ENCODE measurements at regions not wholly inside any gene's neighbourhood (a gene's known extent, or its start where the extent isn't known, plus 50 kb on each side); places are given as distances from the start of the nearest gene placed in this dataset.

- TF ChIP-seq SPI1 (IDR thresholded peaks at IDR 0.05; ENCODE audit: low read depth, low read length): no peak
- TF ChIP-seq PAX5 (IDR thresholded peaks at IDR 0.05; ENCODE audit: insufficient read depth, low read length, severe bottlenecking): no peak
- no peak for TF ChIP-seq POU2F2 (IDR thresholded peaks at IDR 0.05; ENCODE audit: low read depth, low read length)
- no peak for TF ChIP-seq POLR2A (IDR thresholded peaks at IDR 0.05; ENCODE audit: low read depth, low read length)
- no peak for TF ChIP-seq TAF1 (IDR thresholded peaks at IDR 0.05; ENCODE audit: low read depth, low read length)
- TF ChIP-seq POLR2AphosphoS5 (IDR thresholded peaks at IDR 0.05; ENCODE audit: low read depth, low read length): no peak
- FAIRE-seq (peak; percentile 51), DNase-seq (ENCODE audit: insufficient read length, low spot score) (no peak)
Observed at GRCh38 chr5:101678481-101679193, 617.4 kb downstream of the SLCO4C1 start.

DNA sequence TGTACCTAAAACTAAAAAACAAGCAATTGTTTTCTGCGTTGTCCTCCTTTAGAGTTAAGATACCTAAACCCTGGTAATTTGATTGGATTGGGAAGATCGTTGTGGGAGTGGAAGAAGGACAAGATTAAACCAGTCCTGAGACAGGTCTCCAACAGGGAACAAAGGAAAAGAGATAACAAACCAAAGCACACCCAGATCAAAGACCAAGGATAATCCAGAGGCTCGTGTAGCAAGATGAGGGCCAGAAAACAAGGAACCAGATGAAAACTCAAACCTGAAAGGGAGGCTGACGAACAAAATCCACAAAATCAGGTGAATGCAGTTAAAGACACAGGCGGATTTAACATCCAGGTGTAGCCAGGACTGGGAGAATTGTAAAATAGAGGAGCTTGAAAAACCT is 618.1 kb downstream of the SLCO4C1 start:
- TF ChIP-seq POU2F2 (IDR thresholded peaks at IDR 0.05; ENCODE audit: low read depth, low read length) (no peak), POLR2AphosphoS5 (IDR thresholded peaks at IDR 0.05; ENCODE audit: low read depth, low read length) (no peak), SPI1 (IDR thresholded peaks at IDR 0.05; ENCODE audit: low read depth, low read length) (no peak)
- DNase-seq (ENCODE audit: insufficient read length, low spot score) (no peak), FAIRE-seq (no peak)

- FAIRE-seq: no peak
- no peak for TF ChIP-seq POLR2A (IDR thresholded peaks at IDR 0.05; ENCODE audit: low read depth, low read length)
- TF ChIP-seq POLR2AphosphoS5 (IDR thresholded peaks at IDR 0.05; ENCODE audit: low read depth, low read length): no peak
- no peak for TF ChIP-seq SPI1 (IDR thresholded peaks at IDR 0.05; ENCODE audit: low read depth, low read length)
- no peak for TF ChIP-seq POU2F2 (IDR thresholded peaks at IDR 0.05; ENCODE audit: low read depth, low read length)
- no peak for TF ChIP-seq PAX5 (IDR thresholded peaks at IDR 0.05; ENCODE audit: insufficient read depth, low read length, severe bottlenecking)
- TF ChIP-seq TAF1 (IDR thresholded peaks at IDR 0.05; ENCODE audit: low read depth, low read length): no peak
- DNase-seq (ENCODE audit: insufficient read length, low spot score): no peak
Observed at GRCh38 chr5:101676646-101677045, 619.4 kb downstream of the SLCO4C1 start.

- no peak for DNase-seq (ENCODE audit: insufficient read length, low spot score)
- TF ChIP-seq POLR2A (IDR thresholded peaks at IDR 0.05; ENCODE audit: low read depth, low read length): no peak
- no peak for TF ChIP-seq PAX5 (IDR thresholded peaks at IDR 0.05; ENCODE audit: insufficient read depth, low read length, severe bottlenecking)
- no peak for TF ChIP-seq POLR2AphosphoS5 (IDR thresholded peaks at IDR 0.05; ENCODE audit: low read depth, low read length)
- TF ChIP-seq SPI1 (IDR thresholded peaks at IDR 0.05; ENCODE audit: low read depth, low read length): no peak
- no peak for TF ChIP-seq POU2F2 (IDR thresholded peaks at IDR 0.05; ENCODE audit: low read depth, low read length)
- TF ChIP-seq TAF1 (IDR thresholded peaks at IDR 0.05; ENCODE audit: low read depth, low read length): no peak
- no peak for FAIRE-seq
Observed at GRCh38 chr5:101675510-101676219, 620.4 kb downstream of the SLCO4C1 start.

- TF ChIP-seq TAF1 (IDR thresholded peaks at IDR 0.05; ENCODE audit: low read depth, low read length) (no peak), POU2F2 (IDR thresholded peaks at IDR 0.05; ENCODE audit: low read depth, low read length) (no peak), PAX5 (IDR thresholded peaks at IDR 0.05; ENCODE audit: insufficient read depth, low read length, severe bottlenecking) (no peak), SPI1 (IDR thresholded peaks at IDR 0.05; ENCODE audit: low read depth, low read length) (no peak), POLR2AphosphoS5 (IDR thresholded peaks at IDR 0.05; ENCODE audit: low read depth, low read length) (no peak), POLR2A (IDR thresholded peaks at IDR 0.05; ENCODE audit: low read depth, low read length) (no peak)
- FAIRE-seq: no peak
- no peak for DNase-seq (ENCODE audit: insufficient read length, low spot score)
Observed at GRCh38 chr5:101673120-101673519, 623.0 kb downstream of the SLCO4C1 start.

- TF ChIP-seq POU2F2 (IDR thresholded peaks at IDR 0.05; ENCODE audit: low read depth, low read length) (no peak), POLR2AphosphoS5 (IDR thresholded peaks at IDR 0.05; ENCODE audit: low read depth, low read length) (no peak), TAF1 (IDR thresholded peaks at IDR 0.05; ENCODE audit: low read depth, low read length) (no peak), SPI1 (IDR thresholded peaks at IDR 0.05; ENCODE audit: low read depth, low read length) (no peak), PAX5 (IDR thresholded peaks at IDR 0.05; ENCODE audit: insufficient read depth, low read length, severe bottlenecking) (no peak), POLR2A (IDR thresholded peaks at IDR 0.05; ENCODE audit: low read depth, low read length) (no peak)
- no peak for DNase-seq (ENCODE audit: insufficient read length, low spot score)
- FAIRE-seq: no peak
Observed at GRCh38 chr5:101664071-101664791, 631.9 kb downstream of the SLCO4C1 start.

GRCh38 chr5:101663543-101663942 is 632.5 kb downstream of the SLCO4C1 start:
- FAIRE-seq (no peak), DNase-seq (ENCODE audit: insufficient read length, low spot score) (no peak)
- TF ChIP-seq POLR2AphosphoS5 (IDR thresholded peaks at IDR 0.05; ENCODE audit: low read depth, low read length) (no peak), POU2F2 (IDR thresholded peaks at IDR 0.05; ENCODE audit: low read depth, low read length) (no peak), TAF1 (IDR thresholded peaks at IDR 0.05; ENCODE audit: low read depth, low read length) (no peak), POLR2A (IDR thresholded peaks at IDR 0.05; ENCODE audit: low read depth, low read length) (no peak), SPI1 (IDR thresholded peaks at IDR 0.05; ENCODE audit: low read depth, low read length) (no peak), PAX5 (IDR thresholded peaks at IDR 0.05; ENCODE audit: insufficient read depth, low read length, severe bottlenecking) (no peak)

- no peak for DNase-seq (ENCODE audit: insufficient read length, low spot score)
- no peak for TF ChIP-seq POU2F2 (IDR thresholded peaks at IDR 0.05; ENCODE audit: low read depth, low read length)
- TF ChIP-seq PAX5 (IDR thresholded peaks at IDR 0.05; ENCODE audit: insufficient read depth, low read length, severe bottlenecking): no peak
- TF ChIP-seq POLR2A (IDR thresholded peaks at IDR 0.05; ENCODE audit: low read depth, low read length): no peak
- TF ChIP-seq POLR2AphosphoS5 (IDR thresholded peaks at IDR 0.05; ENCODE audit: low read depth, low read length): no peak
- TF ChIP-seq TAF1 (IDR thresholded peaks at IDR 0.05; ENCODE audit: low read depth, low read length): no peak
- TF ChIP-seq SPI1 (IDR thresholded peaks at IDR 0.05; ENCODE audit: low read depth, low read length): no peak
- FAIRE-seq: no peak
Observed at GRCh38 chr5:101662263-101662662, 633.8 kb downstream of the SLCO4C1 start.

DNA sequence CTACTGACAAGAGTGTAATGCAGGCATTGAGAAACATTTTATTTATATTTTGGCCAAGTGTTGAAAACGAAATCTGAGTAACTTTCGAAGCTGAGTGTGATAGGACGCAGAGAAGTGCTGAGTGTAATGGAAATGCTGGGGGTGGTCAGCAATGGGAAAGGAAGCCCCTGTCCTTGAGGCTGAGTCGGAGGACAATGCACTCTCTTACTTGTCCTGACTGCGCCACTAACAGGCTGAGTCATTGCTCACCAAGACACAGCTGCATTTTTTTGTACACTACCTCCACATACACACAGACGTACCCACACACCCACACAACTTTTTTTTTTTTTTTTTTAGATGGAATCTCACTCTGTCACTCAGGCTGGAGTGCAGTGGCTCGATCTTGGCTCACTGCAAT is 637.7 kb downstream of the SLCO4C1 start:
- no peak for DNase-seq (ENCODE audit: insufficient read length, low spot score)
- FAIRE-seq: no peak
- no peak for TF ChIP-seq POU2F2 (IDR thresholded peaks at IDR 0.05; ENCODE audit: low read depth, low read length)
- no peak for TF ChIP-seq SPI1 (IDR thresholded peaks at IDR 0.05; ENCODE audit: low read depth, low read length)
- TF ChIP-seq POLR2AphosphoS5 (IDR thresholded peaks at IDR 0.05; ENCODE audit: low read depth, low read length): no peak
- TF ChIP-seq POLR2A (IDR thresholded peaks at IDR 0.05; ENCODE audit: low read depth, low read length): no peak
- no peak for TF ChIP-seq TAF1 (IDR thresholded peaks at IDR 0.05; ENCODE audit: low read depth, low read length)
- no peak for TF ChIP-seq PAX5 (IDR thresholded peaks at IDR 0.05; ENCODE audit: insufficient read depth, low read length, severe bottlenecking)
